ENCODE measurements at regions not wholly inside any gene's neighbourhood (a gene's known extent, or its start where the extent isn't known, plus 50 kb on each side); places are given as distances from the start of the nearest gene placed in this dataset.

GRCh38 chr11:70523384-70524095 lies 125.2 kb downstream of the CTTN start:
- H2BK12ac ChIP-seq (ENCODE audit: low read length), result peak overlapping the region; percentile 80
- H3K4me1 ChIP-seq (ENCODE audit: control insufficient read depth in 2 of 2, insufficient read depth in 1 of 2, low read depth in 1 of 2, low read length in 2 of 2), result peaks cover 35 to 58% of the 10 kb centered on the region in 2 donors
- H3K18ac ChIP-seq (ENCODE audit: low read length), result peak overlapping the region; percentile 78
- H3K79me1 ChIP-seq (ENCODE audit: low read depth, low read length), result peaks cover 3% of the 10 kb centered on the region
- H3K4me3 ChIP-seq (ENCODE audit: low read length in 2 of 2), result no peak overlapping the region
- WGBS, 2 donors (ENCODE audit: extremely low coverage in 2 of 2, insufficient read length in 2 of 2, insufficient replicate concordance in 1 of 2), result no CpG with 5 or more reads among the region's 15 CpGs
- H2BK15ac ChIP-seq (ENCODE audit: low read length), result peak overlapping the region; percentile 87
- H4K8ac ChIP-seq (ENCODE audit: low read depth, low read length), result no peak overlapping the region
- no peak overlapping the region for H2BK120ac ChIP-seq (ENCODE audit: low read depth, low read length)
- peak overlapping the region; percentile 19 for H2BK5ac ChIP-seq (ENCODE audit: low read length)
- H4K91ac ChIP-seq (ENCODE audit: low read depth, low read length, poor library complexity), result peak overlapping the region; percentile 39
- H2AFZ ChIP-seq (ENCODE audit: low read length), result no peak overlapping the region
- H3K27me3 ChIP-seq (ENCODE audit: control insufficient read depth in 3 of 3, insufficient read depth in 3 of 3, low read depth in 1 of 3, low read length in 3 of 3), result no peaks in the 10 kb centered on the region
- peak overlapping the region; percentile 3 for H3K9ac ChIP-seq (ENCODE audit: low read depth, low read length, poor library complexity)
- H3K4ac ChIP-seq (ENCODE audit: low read length), result no peak overlapping the region
- DNase-seq (ENCODE audit: low spot score), result no peak
- peak overlapping the region; percentile 75 for H3K23ac ChIP-seq (ENCODE audit: low read depth, low read length, poor library complexity)
- peak overlapping the region; percentile 94 for H2AK5ac ChIP-seq (ENCODE audit: low read depth, low read length)
- H3K4me2 ChIP-seq (ENCODE audit: insufficient read depth, low read length, poor library complexity, severe bottlenecking), result no peak overlapping the region
- no peak overlapping the region for H3K27ac ChIP-seq (replicated peaks; ENCODE audit: low read length)
- peak overlapping the region; percentile 94 for H3K14ac ChIP-seq (ENCODE audit: low read length)
- H3K36me3 ChIP-seq (replicated peaks in 1 of 2; ENCODE audit: control insufficient read depth in 2 of 2, insufficient read depth in 2 of 2, low read length in 2 of 2), result no peaks in the 10 kb centered on the region
- no peaks in the 10 kb centered on the region for H3K9me3 ChIP-seq (replicated peaks in 1 of 2; ENCODE audit: control insufficient read depth in 2 of 2, insufficient read depth in 1 of 2, low read depth in 1 of 2, low read length in 2 of 2)

- H2BK5ac ChIP-seq (ENCODE audit: low read length), result peak overlapping the region; percentile 19
- H3K27ac ChIP-seq (replicated peaks; ENCODE audit: low read length), result no peak overlapping the region
- H3K9ac ChIP-seq (ENCODE audit: low read depth, low read length, poor library complexity), result no peak overlapping the region
- WGBS, 2 donors (ENCODE audit: extremely low coverage in 2 of 2, insufficient read length in 2 of 2, insufficient replicate concordance in 1 of 2), result no CpG with 5 or more reads among the region's 21 CpGs
- peaks cover 35 to 58% of the 10 kb centered on the region in 2 donors for H3K4me1 ChIP-seq (ENCODE audit: control insufficient read depth in 2 of 2, insufficient read depth in 1 of 2, low read depth in 1 of 2, low read length in 2 of 2)
- no peak overlapping the region for H3K4ac ChIP-seq (ENCODE audit: low read length)
- peak overlapping the region; percentile 80 for H2BK12ac ChIP-seq (ENCODE audit: low read length)
- DNase-seq (ENCODE audit: low spot score), result no peak
- no peak overlapping the region for H3K4me3 ChIP-seq (ENCODE audit: low read length in 2 of 2)
- no peak overlapping the region for H3K14ac ChIP-seq (ENCODE audit: low read length)
- H3K18ac ChIP-seq (ENCODE audit: low read length), result peak overlapping the region; percentile 85
- peak overlapping the region; percentile 94 for H2AK5ac ChIP-seq (ENCODE audit: low read depth, low read length)
- no peak overlapping the region for H3K4me2 ChIP-seq (ENCODE audit: insufficient read depth, low read length, poor library complexity, severe bottlenecking)
- no peak overlapping the region for H2BK120ac ChIP-seq (ENCODE audit: low read depth, low read length)
- H4K91ac ChIP-seq (ENCODE audit: low read depth, low read length, poor library complexity), result no peak overlapping the region
- no peaks in the 10 kb centered on the region for H3K9me3 ChIP-seq (replicated peaks in 1 of 2; ENCODE audit: control insufficient read depth in 2 of 2, insufficient read depth in 1 of 2, low read depth in 1 of 2, low read length in 2 of 2)
- H4K8ac ChIP-seq (ENCODE audit: low read depth, low read length), result peak overlapping the region; percentile 53
- no peaks in the 10 kb centered on the region for H3K36me3 ChIP-seq (replicated peaks in 1 of 2; ENCODE audit: control insufficient read depth in 2 of 2, insufficient read depth in 2 of 2, low read length in 2 of 2)
- peak overlapping the region; percentile 75 for H3K23ac ChIP-seq (ENCODE audit: low read depth, low read length, poor library complexity)
- no peaks in the 10 kb centered on the region for H3K27me3 ChIP-seq (ENCODE audit: control insufficient read depth in 3 of 3, insufficient read depth in 3 of 3, low read depth in 1 of 3, low read length in 3 of 3)
- H2AFZ ChIP-seq (ENCODE audit: low read length), result no peak overlapping the region
- H2BK15ac ChIP-seq (ENCODE audit: low read length), result peak overlapping the region; percentile 87
- H3K79me1 ChIP-seq (ENCODE audit: low read depth, low read length), result peaks cover 3% of the 10 kb centered on the region
Measured at GRCh38 chr11:70524096-70524922, 126.0 kb downstream of the CTTN start.

DNA sequence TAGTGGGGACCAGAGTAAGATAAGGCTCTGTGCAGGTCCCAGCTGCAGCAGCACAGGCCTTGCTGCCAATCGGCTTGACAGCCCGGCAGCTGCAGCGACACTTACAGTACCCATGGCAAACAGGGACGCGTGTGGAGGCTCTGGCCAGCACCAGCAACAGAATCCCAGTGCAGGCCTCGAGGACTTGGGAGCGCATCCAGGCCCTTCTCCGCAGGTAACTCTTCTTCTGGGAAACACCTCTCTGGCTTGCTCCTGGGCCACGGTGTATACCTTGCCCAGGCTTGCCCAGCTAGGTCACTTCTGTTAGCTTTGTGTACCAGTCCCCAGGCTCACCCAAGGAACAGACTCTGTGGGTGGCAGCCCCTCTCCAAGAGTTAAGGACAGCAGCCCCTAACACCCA lies 126.7 kb downstream of the CTTN start:
- WGBS, 2 donors (ENCODE audit: extremely low coverage in 2 of 2, insufficient read length in 2 of 2, insufficient replicate concordance in 1 of 2), result no CpG with 5 or more reads among the region's 9 CpGs
- Histone ChIP-seq H2AK5ac (ENCODE audit: low read depth, low read length) (peak overlapping the region; percentile 94), H2BK15ac (ENCODE audit: low read length) (no peak overlapping the region)

DNA sequence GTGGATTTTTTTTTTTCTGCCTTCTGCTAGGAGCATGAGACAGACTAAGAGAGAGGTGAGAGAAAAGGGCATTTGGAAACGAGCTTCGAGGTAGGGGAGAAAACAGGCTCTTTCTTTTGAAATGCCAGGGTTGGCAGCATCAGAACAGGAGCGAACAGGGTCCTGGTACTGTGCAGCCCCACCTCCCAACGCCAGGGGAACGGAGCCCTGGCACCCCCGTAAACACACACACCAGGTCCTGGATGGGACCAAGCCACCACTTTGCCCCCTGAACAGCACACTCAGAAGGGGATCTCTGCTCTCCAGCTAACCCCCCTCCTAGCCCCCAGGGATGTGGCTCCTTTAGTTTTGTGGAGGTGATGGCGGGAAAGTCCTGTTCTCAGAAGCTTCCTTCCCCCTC lies 127.1 kb downstream of the CTTN start:
- Histone ChIP-seq H3K4me2 (ENCODE audit: insufficient read depth, low read length, poor library complexity, severe bottlenecking) (no peak overlapping the region), H2AK5ac (ENCODE audit: low read depth, low read length) (peak overlapping the region; percentile 85), H3K14ac (ENCODE audit: low read length) (no peak overlapping the region), H2BK120ac (ENCODE audit: low read depth, low read length) (no peak overlapping the region), H3K27me3 (ENCODE audit: control insufficient read depth in 3 of 3, insufficient read depth in 3 of 3, low read depth in 1 of 3, low read length in 3 of 3) (no peaks in the 10 kb centered on the region), H3K4me1 (ENCODE audit: control insufficient read depth in 2 of 2, insufficient read depth in 1 of 2, low read depth in 1 of 2, low read length in 2 of 2) (peaks cover 35 to 58% of the 10 kb centered on the region in 2 donors), H3K9me3 (replicated peaks in 1 of 2; ENCODE audit: control insufficient read depth in 2 of 2, insufficient read depth in 1 of 2, low read depth in 1 of 2, low read length in 2 of 2) (peaks cover 0 to 4% of the 10 kb centered on the region in 2 donors), H3K4ac (ENCODE audit: low read length) (no peak overlapping the region), H3K79me1 (ENCODE audit: low read depth, low read length) (peaks cover 3% of the 10 kb centered on the region), H3K9ac (ENCODE audit: low read depth, low read length, poor library complexity) (no peak overlapping the region), H4K91ac (ENCODE audit: low read depth, low read length, poor library complexity) (no peak overlapping the region), H3K36me3 (replicated peaks in 1 of 2; ENCODE audit: control insufficient read depth in 2 of 2, insufficient read depth in 2 of 2, low read length in 2 of 2) (no peaks in the 10 kb centered on the region), H3K27ac (replicated peaks; ENCODE audit: low read length) (no peak overlapping the region), H3K18ac (ENCODE audit: low read length) (peak overlapping the region; percentile 62), H4K8ac (ENCODE audit: low read depth, low read length) (no peak overlapping the region), H3K4me3 (ENCODE audit: low read length in 2 of 2) (no peak overlapping the region), H2AFZ (ENCODE audit: low read length) (no peak overlapping the region), H2BK12ac (ENCODE audit: low read length) (no peak overlapping the region), H3K23ac (ENCODE audit: low read depth, low read length, poor library complexity) (peak overlapping the region; percentile 46), H2BK15ac (ENCODE audit: low read length) (no peak overlapping the region), H2BK5ac (ENCODE audit: low read length) (peak overlapping the region; percentile 76)
- no CpG with 5 or more reads among the region's 7 CpGs for WGBS, 2 donors (ENCODE audit: extremely low coverage in 2 of 2, insufficient read length in 2 of 2, insufficient replicate concordance in 1 of 2)
- no peak for DNase-seq (ENCODE audit: low spot score)

More for the DNA sequence above, 126.7 kb downstream of the CTTN start:
- H2BK12ac ChIP-seq (ENCODE audit: low read length), result no peak overlapping the region
- peak overlapping the region; percentile 85 for H3K18ac ChIP-seq (ENCODE audit: low read length)
- no peak overlapping the region for H3K23ac ChIP-seq (ENCODE audit: low read depth, low read length, poor library complexity)
- H3K4me1 ChIP-seq (ENCODE audit: control insufficient read depth in 2 of 2, insufficient read depth in 1 of 2, low read depth in 1 of 2, low read length in 2 of 2), result peaks cover 35 to 58% of the 10 kb centered on the region in 2 donors
- H4K8ac ChIP-seq (ENCODE audit: low read depth, low read length), result no peak overlapping the region
- no peak overlapping the region for H2AFZ ChIP-seq (ENCODE audit: low read length)
- H3K79me1 ChIP-seq (ENCODE audit: low read depth, low read length), result peaks cover 3% of the 10 kb centered on the region
- peaks cover 0 to 3% of the 10 kb centered on the region in 2 donors for H3K9me3 ChIP-seq (replicated peaks in 1 of 2; ENCODE audit: control insufficient read depth in 2 of 2, insufficient read depth in 1 of 2, low read depth in 1 of 2, low read length in 2 of 2)
- H2BK120ac ChIP-seq (ENCODE audit: low read depth, low read length), result peak overlapping the region; percentile 63
- no peak overlapping the region for H2BK5ac ChIP-seq (ENCODE audit: low read length)
- no peaks in the 10 kb centered on the region for H3K36me3 ChIP-seq (replicated peaks in 1 of 2; ENCODE audit: control insufficient read depth in 2 of 2, insufficient read depth in 2 of 2, low read length in 2 of 2)
- no peak overlapping the region for H3K4me2 ChIP-seq (ENCODE audit: insufficient read depth, low read length, poor library complexity, severe bottlenecking)
- H3K4ac ChIP-seq (ENCODE audit: low read length), result no peak overlapping the region
- no peak overlapping the region for H3K4me3 ChIP-seq (ENCODE audit: low read length in 2 of 2)
- no peak overlapping the region for H3K27ac ChIP-seq (replicated peaks; ENCODE audit: low read length)
- no peaks in the 10 kb centered on the region for H3K27me3 ChIP-seq (ENCODE audit: control insufficient read depth in 3 of 3, insufficient read depth in 3 of 3, low read depth in 1 of 3, low read length in 3 of 3)
- peak overlapping the region; percentile 13 for H3K14ac ChIP-seq (ENCODE audit: low read length)
- no peak overlapping the region for H4K91ac ChIP-seq (ENCODE audit: low read depth, low read length, poor library complexity)
- no peak for DNase-seq (ENCODE audit: low spot score)
- no peak overlapping the region for H3K9ac ChIP-seq (ENCODE audit: low read depth, low read length, poor library complexity)
